HEK293T (cell line): ENCODE measurements at regions not wholly inside any gene's neighbourhood (a gene's known extent, or its start where the extent isn't known, plus 50 kb on each side); places are given as distances from the start of the nearest gene placed in this dataset.

Source experiments
- CTCF ChIA-PET: fragments of 350-600 bp; formaldehyde crosslinking; extraction: SDS; loops from one replicate; lab custom pipeline; 2021; ENCODE audit warnings: antibody characterized with exemption, inconsistent platforms; lab: Yijun Ruan, JAX
- POLR2A ChIA-PET: fragments of 350-600 bp; formaldehyde crosslinking; extraction: SDS; loops from one replicate; lab custom pipeline; 2020; ENCODE audit warnings: antibody characterized with exemption, inconsistent platforms; lab: Yijun Ruan, JAX
- DNase-seq: peaks from one replicate; pipeline ENCODE4 v3.0.0; 2012; ENCODE audit warnings: mixed read lengths; ENCODE audit errors: extremely low spot score
- ARNT ChIP-seq: fragments of 450-650 bp; IDR thresholded peaks from 2 replicates; pipeline ENCODE4 v1.6.1; 2017; ENCODE audit warnings: mild to moderate bottlenecking
- BHLHE40 ChIP-seq: fragments of 450-650 bp; IDR thresholded peaks from 2 replicates; pipeline ENCODE4 v1.6.1; 2016; ENCODE audit warnings: mild to moderate bottlenecking, moderate library complexity, borderline replicate concordance
- CTBP1 ChIP-seq: fragments of 450-650 bp; IDR thresholded peaks from 2 replicates; pipeline ENCODE4 v1.6.1; 2016; ENCODE audit warnings: borderline replicate concordance
- ELF4 ChIP-seq: fragments of 450-650 bp; IDR thresholded peaks from 2 replicates; pipeline ENCODE4 v1.6.1; 2017; ENCODE audit warnings: antibody characterized with exemption
- FOXA1 ChIP-seq: fragments of 450-650 bp; IDR thresholded peaks from 2 replicates; pipeline ENCODE4 v1.6.1; 2016; ENCODE audit warnings: mild to moderate bottlenecking
- FOXK2 ChIP-seq: fragments of 450-650 bp; IDR thresholded peaks from 2 replicates; pipeline ENCODE4 v1.6.1; 2016; ENCODE audit warnings: mild to moderate bottlenecking
- FOXM1 ChIP-seq: fragments of 450-650 bp; IDR thresholded peaks from 2 replicates; pipeline ENCODE4 v1.6.1; 2017; ENCODE audit warnings: mild to moderate bottlenecking, borderline replicate concordance
- HDGF ChIP-seq: fragments of 450-650 bp; IDR thresholded peaks from 2 replicates; pipeline ENCODE4 v1.6.1; 2017; ENCODE audit warnings: antibody characterized with exemption, borderline replicate concordance
- L3MBTL2 ChIP-seq: fragments of 450-650 bp; conservative IDR thresholded peaks from 2 replicates; pipeline ENCODE4 v1.6.1; 2016; ENCODE audit warnings: mild to moderate bottlenecking
- LEF1 ChIP-seq: fragments of 450-650 bp; IDR thresholded peaks from 2 replicates; pipeline ENCODE4 v1.6.1; 2017; ENCODE audit warnings: mild to moderate bottlenecking, borderline replicate concordance
- NFRKB ChIP-seq: fragments of 450-650 bp; IDR thresholded peaks from 2 replicates; pipeline ENCODE4 v1.6.1; 2016; ENCODE audit warnings: mild to moderate bottlenecking, moderate library complexity
- SP1 ChIP-seq: fragments of 450-650 bp; IDR thresholded peaks from 2 replicates; pipeline ENCODE4 v1.6.1; 2017
- SUZ12 ChIP-seq: fragments of 450-650 bp; IDR thresholded peaks from 2 replicates; pipeline ENCODE4 v1.6.1; 2016; ENCODE audit warnings: mild to moderate bottlenecking
- TARDBP ChIP-seq: fragments of 450-650 bp; IDR thresholded peaks from 2 replicates; pipeline ENCODE4 v1.6.1; 2016
- ZNF384 ChIP-seq: fragments of 450-650 bp; IDR thresholded peaks from 2 replicates; pipeline ENCODE4 v1.6.1; 2016
- TF ChIP-seq, protein P1 (sequence below): fragments of 450-650 bp; IDR thresholded peaks from 2 replicates; pipeline ENCODE4 v1.6.1; 2016

DNA sequence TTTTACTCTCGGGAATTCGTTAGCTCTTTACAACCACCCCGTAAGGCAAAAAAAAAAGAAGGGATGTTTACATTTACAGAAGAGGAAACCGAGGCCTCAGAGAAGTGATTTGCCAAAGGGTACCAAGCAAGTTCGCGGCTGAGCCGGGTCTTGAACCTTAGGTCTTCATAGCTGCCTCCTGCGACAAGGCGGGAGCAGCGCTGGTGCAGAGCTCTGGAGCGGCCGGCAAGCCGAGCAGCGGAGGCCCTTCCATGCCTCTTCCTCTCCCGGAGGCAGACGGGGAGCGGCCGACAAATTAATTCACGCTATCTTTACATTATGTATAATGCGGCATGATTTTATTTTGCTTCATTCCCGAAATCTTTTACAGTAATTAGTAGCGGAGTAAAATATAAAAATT is 536.3 kb downstream of the INSC start:
- POLR2A ChIA-PET, result no interaction called here
- TF ChIP-seq BHLHE40, result no peak
- TF ChIP-seq CTBP1, result no peak
- no peak for TF ChIP-seq ZNF384
- no peak for TF ChIP-seq ELF4
- TF ChIP-seq ARNT, result no peak
- TF ChIP-seq, protein P1, sequence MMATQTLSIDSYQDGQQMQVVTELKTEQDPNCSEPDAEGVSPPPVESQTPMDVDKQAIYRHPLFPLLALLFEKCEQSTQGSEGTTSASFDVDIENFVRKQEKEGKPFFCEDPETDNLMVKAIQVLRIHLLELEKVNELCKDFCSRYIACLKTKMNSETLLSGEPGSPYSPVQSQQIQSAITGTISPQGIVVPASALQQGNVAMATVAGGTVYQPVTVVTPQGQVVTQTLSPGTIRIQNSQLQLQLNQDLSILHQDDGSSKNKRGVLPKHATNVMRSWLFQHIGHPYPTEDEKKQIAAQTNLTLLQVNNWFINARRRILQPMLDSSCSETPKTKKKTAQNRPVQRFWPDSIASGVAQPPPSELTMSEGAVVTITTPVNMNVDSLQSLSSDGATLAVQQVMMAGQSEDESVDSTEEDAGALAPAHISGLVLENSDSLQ, result no peak
- no peak for TF ChIP-seq SP1
- TF ChIP-seq FOXK2, result no peak
- TF ChIP-seq FOXA1, result no peak
- no peak for TF ChIP-seq FOXM1
- no peak for TF ChIP-seq SUZ12
- TF ChIP-seq NFRKB, result no peak
- TF ChIP-seq L3MBTL2, result no peak
- no peak for TF ChIP-seq HDGF
- no peak for TF ChIP-seq LEF1
- no peak for TF ChIP-seq TARDBP
- DNase-seq, result no peak
- CTCF ChIA-PET, result interaction anchor here (0.6 kb wide), 1 partner anchor 1001 kb away, joined by 3 read pairs; no protein-coding TSS in a partner anchor

GRCh38 chr11:15651816-15652215 is 537.1 kb downstream of the INSC start:
- ChIA-PET CTCF (no interaction called here), POLR2A (no interaction called here)
- no peak for DNase-seq
- TF ChIP-seq TARDBP (no peak), ARNT (no peak), NFRKB (no peak), SP1 (no peak), LEF1 (no peak), FOXK2 (no peak), L3MBTL2 (no peak), FOXM1 (no peak), HDGF (no peak), SUZ12 (no peak), ELF4 (no peak), ZNF384 (no peak), FOXA1 (no peak), CTBP1 (no peak), BHLHE40 (no peak)
- TF ChIP-seq, protein P1, result no peak

GRCh38 chr11:15653191-15653710 is 538.5 kb downstream of the INSC start:
- TF ChIP-seq, protein P1, result no peak
- TF ChIP-seq ARNT (no peak), CTBP1 (no peak), FOXM1 (no peak), HDGF (no peak), SP1 (no peak), FOXA1 (no peak), TARDBP (no peak), NFRKB (no peak), BHLHE40 (no peak), LEF1 (no peak), ZNF384 (no peak), L3MBTL2 (no peak), FOXK2 (no peak), SUZ12 (no peak), ELF4 (no peak)
- ChIA-PET CTCF (no interaction called here), POLR2A (no interaction called here)
- DNase-seq, result no peak

DNA sequence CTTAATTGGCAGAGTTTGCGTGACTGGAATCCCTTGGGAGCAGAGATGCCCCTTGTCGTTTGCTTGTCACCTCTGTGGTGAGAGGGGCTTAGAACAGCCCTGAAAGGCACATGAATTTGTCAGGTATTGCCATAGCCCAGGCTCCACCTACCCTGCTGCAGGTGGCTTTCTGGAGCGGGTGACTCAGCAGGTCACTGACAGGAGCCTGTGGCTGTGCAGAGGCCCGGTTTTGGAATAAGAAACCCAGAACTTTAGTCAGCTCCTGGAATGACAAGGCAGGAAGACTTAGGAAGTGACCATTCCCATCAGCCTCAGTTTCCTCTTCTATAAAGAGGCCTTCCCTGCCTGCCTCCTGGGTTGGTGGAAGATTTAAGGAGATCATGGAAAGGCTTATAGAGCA is 539.7 kb downstream of the INSC start:
- TF ChIP-seq SP1 (no peak), LEF1 (no peak), SUZ12 (no peak), TARDBP (no peak), CTBP1 (no peak), ELF4 (no peak), BHLHE40 (no peak), ZNF384 (no peak), ARNT (no peak), FOXM1 (no peak), L3MBTL2 (no peak), FOXA1 (no peak), NFRKB (no peak)
- TF ChIP-seq, protein P1, result no peak
- CTCF ChIA-PET, result no interaction called here
- POLR2A ChIA-PET, result no interaction called here
- no peak for DNase-seq

GRCh38 chr11:15655552-15655951 is 540.8 kb downstream of the INSC start:
- ChIA-PET POLR2A (no interaction called here), CTCF (no interaction called here)
- DNase-seq, result no peak
- no peak for TF ChIP-seq LEF1
- no peak for TF ChIP-seq SUZ12
- TF ChIP-seq, protein P1, result no peak
- TF ChIP-seq SP1, result no peak
- TF ChIP-seq TARDBP, result no peak
- TF ChIP-seq FOXM1, result no peak
- no peak for TF ChIP-seq ZNF384
- TF ChIP-seq ELF4, result no peak
- no peak for TF ChIP-seq CTBP1
- no peak for TF ChIP-seq BHLHE40
- no peak for TF ChIP-seq ARNT
- no peak for TF ChIP-seq HDGF
- no peak for TF ChIP-seq NFRKB
- no peak for TF ChIP-seq FOXA1
- TF ChIP-seq L3MBTL2, result no peak
- TF ChIP-seq FOXK2, result no peak
